Mucosa of rectum (tissue), 2 donors: ENCODE measurements at regions not wholly inside any gene's neighbourhood (a gene's known extent, or its start where the extent isn't known, plus 50 kb on each side); places are given as distances from the start of the nearest gene placed in this dataset.

Source experiments
- H3K27ac ChIP-seq, 2 donors: one replicate each; pipeline ENCODE4 v1.7.0; 2013; ENCODE audit warnings: inconsistent platforms in 2 of 2, low read depth in 2 of 2, low read length in 2 of 2
- H3K27me3 ChIP-seq, 2 donors: one replicate each; pipeline ENCODE4 v1.7.0; 2013; ENCODE audit warnings: low read length in 2 of 2; ENCODE audit not compliant: control insufficient read depth in 2 of 2, insufficient read depth in 2 of 2
- H3K36me3 ChIP-seq, 2 donors: one replicate each; pipeline ENCODE4 v1.7.0; 2013; ENCODE audit warnings: low read length in 2 of 2; ENCODE audit not compliant: control insufficient read depth in 2 of 2, insufficient read depth in 2 of 2
- H3K4me1 ChIP-seq, 2 donors: one replicate each; pipeline ENCODE4 v1.7.0; 2013; ENCODE audit warnings: low read length in 2 of 2, mild to moderate bottlenecking in 1 of 2; ENCODE audit not compliant: control insufficient read depth in 2 of 2, insufficient read depth in 2 of 2
- H3K4me3 ChIP-seq, 2 donors: one replicate each; pipeline ENCODE4 v1.7.0; 2013; ENCODE audit warnings: low read length in 2 of 2
- H3K9ac ChIP-seq, 2 donors: one replicate each; pipeline ENCODE4 v1.7.0; 2013; ENCODE audit warnings: low read length in 2 of 2, low read depth in 1 of 2, mild to moderate bottlenecking in 1 of 2
- H3K9me3 ChIP-seq, 2 donors: one replicate each; pipeline ENCODE4 v1.7.0; 2013; ENCODE audit warnings: low read length in 2 of 2; ENCODE audit not compliant: control insufficient read depth in 2 of 2
- donor health status: healthy.
- donor health status: Normal muscosa, but diverticular disease.

DNA sequence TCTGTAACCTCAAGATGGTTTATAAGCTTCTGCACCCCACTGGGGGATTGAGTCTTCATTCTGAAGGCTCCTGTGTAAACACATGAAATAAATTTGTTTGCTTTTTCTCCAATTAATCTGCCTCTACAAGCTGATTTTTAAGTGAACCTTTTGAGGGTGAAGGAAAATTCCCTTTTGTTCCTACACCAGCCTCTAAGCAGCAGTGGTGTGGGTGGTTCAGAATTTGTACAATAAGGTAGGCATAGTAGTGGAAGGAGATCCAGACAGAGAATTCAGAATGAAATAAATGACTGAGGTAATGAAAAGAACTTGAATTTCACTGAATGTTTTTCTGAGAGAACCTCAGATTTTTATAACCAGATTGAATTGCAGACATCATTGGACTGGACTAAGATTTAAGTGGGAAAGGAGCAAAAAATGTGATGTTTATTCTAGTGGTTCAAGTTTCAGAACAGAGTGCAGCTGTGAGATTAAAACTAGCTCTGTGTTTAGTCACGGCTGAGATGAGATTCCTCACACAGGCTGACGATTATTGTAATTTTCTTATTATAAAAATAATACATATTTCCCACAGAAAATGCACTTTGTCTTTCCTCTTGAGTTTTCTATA lies 1162.2 kb downstream of the TYW1 start:
- Histone ChIP-seq H3K27ac (no peak overlapping the region), H3K27me3 (no peaks in the 10 kb centered on the region), H3K9me3 (no peaks in the 10 kb centered on the region), H3K9ac (no peak overlapping the region), H3K4me1 (no peaks in the 10 kb centered on the region), H3K4me3 (no peak overlapping the region), H3K36me3 (no peaks in the 10 kb centered on the region)

DNA sequence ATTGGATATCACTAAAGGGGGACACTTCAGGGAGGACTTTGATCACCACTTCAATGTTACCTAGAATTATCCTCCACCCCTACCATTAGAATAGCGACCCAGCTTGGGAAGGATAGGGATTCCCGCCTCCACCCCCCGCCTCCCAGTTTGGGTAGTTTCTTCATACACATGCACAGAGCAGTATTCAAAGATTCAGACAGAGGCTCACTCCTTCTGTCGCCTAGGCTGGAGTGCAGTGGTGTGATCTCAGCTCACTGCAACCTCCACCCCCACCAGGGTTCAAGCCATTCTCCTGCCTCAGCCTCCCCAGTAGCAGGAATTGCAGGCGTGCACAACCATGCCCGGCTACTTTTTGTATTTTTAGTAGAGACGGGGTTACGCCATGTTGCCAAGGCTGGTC lies 1166.1 kb downstream of the TYW1 start:
- Histone ChIP-seq H3K4me3 (no peak overlapping the region), H3K36me3 (no peaks in the 10 kb centered on the region), H3K27ac (no peak overlapping the region), H3K9me3 (no peaks in the 10 kb centered on the region), H3K27me3 (no peaks in the 10 kb centered on the region), H3K4me1 (no peaks in the 10 kb centered on the region), H3K9ac (no peak overlapping the region)

DNA sequence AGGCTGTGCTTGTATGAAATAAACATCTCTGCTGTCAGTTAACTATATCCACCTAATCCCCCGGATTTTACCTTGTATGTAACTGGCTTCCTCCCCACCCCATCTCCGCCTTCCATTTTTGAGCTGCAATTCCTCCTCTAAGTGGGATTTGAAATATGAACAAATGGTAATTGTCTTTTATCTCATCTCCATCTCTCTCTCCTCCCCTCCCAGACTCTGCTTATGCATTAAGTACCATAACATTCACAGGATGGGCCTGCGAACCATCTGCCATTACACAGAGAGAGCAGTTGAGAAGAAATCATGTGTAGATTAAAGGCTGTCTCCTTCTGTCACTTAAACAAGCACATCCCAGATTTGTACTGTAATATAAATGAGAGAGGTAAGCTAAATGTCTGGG lies 1169.9 kb downstream of the TYW1 start:
- no peak overlapping the region for H3K4me3 ChIP-seq
- no peaks in the 10 kb centered on the region for H3K4me1 ChIP-seq
- H3K27ac ChIP-seq, result no peak overlapping the region
- H3K27me3 ChIP-seq, result no peaks in the 10 kb centered on the region
- no peaks in the 10 kb centered on the region for H3K36me3 ChIP-seq
- H3K9me3 ChIP-seq, result no peaks in the 10 kb centered on the region
- no peak overlapping the region for H3K9ac ChIP-seq

DNA sequence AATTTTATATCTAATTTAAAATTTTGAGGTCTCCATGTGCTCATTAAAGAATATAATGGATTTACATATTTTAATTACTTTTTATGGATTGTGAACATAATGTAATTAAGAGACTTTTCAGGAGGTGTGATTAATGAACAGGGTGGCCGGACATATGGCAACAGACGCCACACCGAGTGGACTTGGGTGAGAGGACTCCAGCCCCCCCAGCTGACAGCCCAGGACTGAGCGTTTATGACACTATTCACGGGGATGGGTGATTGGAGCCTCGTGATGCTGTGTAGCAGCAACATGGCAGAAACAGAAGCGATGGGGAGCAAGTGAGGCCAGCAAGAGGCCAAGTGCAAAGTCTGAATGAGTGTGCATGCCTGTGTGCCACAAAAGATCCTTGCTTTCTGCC lies 1176.9 kb downstream of the TYW1 start:
- Histone ChIP-seq H3K4me1 (no peaks in the 10 kb centered on the region), H3K9ac (no peak overlapping the region), H3K36me3 (no peaks in the 10 kb centered on the region), H3K27ac (no peak overlapping the region), H3K27me3 (no peaks in the 10 kb centered on the region), H3K4me3 (no peak overlapping the region), H3K9me3 (no peaks in the 10 kb centered on the region)

DNA sequence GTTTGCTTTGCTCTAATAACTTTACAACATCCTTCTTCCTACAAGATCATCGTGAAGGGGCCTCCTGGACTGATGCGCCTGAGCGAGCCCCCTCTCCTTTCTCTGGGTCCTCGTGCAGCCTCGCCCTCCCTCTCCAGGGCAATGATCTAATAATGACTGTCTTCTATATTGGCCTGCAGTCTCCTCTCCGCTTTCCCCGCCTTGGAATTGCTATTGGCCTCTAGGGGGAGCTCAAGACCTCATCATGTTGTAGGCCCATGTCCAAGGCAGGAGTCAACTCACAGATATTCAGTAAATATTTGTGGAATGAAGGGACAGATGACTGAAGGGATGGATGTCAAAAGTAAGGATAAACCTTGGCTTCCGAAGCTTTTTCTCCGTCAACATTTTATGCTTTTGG lies 1180.3 kb downstream of the TYW1 start:
- H3K27ac ChIP-seq, result no peak overlapping the region

DNA sequence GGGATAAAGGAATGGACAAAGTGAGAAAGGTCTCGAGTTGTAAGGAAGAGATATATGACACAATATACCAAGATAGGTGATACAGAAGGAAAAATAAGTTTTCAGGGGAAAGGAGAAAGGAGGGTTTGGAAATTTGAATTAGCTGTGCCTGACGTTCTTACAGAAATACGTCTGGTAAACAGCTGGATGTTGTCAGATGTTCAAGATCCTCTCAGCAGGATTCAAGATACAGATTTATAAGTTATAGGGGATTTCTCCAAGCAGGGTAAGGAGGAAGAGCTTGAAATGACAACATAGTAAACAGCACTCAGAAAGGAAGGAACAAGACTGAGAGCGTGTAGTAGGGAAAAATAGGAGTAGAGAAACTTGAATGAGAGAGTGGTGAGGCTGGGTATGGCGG lies 1184.1 kb downstream of the TYW1 start:
- H3K9ac ChIP-seq, result no peak overlapping the region
- no peaks in the 10 kb centered on the region for H3K27me3 ChIP-seq
- H3K36me3 ChIP-seq, result no peaks in the 10 kb centered on the region
- H3K27ac ChIP-seq, result no peak overlapping the region
- H3K9me3 ChIP-seq, result peaks cover 0 to 2% of the 10 kb centered on the region in 2 donors
- H3K4me3 ChIP-seq, result no peak overlapping the region
- H3K4me1 ChIP-seq, result no peaks in the 10 kb centered on the region

More for the DNA sequence above, 1180.3 kb downstream of the TYW1 start:
- Histone ChIP-seq H3K27me3 (no peaks in the 10 kb centered on the region), H3K9ac (no peak overlapping the region), H3K4me1 (no peaks in the 10 kb centered on the region), H3K9me3 (no peaks in the 10 kb centered on the region), H3K4me3 (no peak overlapping the region), H3K36me3 (no peaks in the 10 kb centered on the region)

DNA sequence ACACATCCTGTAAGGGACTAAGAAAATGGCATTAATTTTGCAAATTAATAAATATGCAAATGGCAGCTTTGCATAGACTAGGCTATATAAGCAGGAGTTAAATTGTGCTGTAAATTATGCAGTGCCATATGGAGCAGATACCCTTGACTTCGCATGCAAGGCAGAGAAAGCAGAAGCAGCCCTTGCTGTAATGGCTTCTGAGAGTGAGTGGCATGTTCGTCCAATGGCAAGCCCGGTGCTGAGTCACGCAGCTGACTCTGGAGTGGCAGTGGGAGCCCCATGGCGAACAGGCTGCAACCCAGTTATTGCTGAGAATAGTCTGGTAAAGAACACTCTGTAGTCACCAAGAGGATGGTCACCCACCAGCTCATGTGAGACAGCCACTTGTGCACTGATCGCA lies 1186.5 kb downstream of the TYW1 start:
- no peaks in the 10 kb centered on the region for H3K27me3 ChIP-seq
- H3K27ac ChIP-seq, result no peak overlapping the region
- no peak overlapping the region for H3K9ac ChIP-seq
- no peak overlapping the region for H3K4me3 ChIP-seq
- peaks cover 0 to 3% of the 10 kb centered on the region in 2 donors for H3K9me3 ChIP-seq
- H3K36me3 ChIP-seq, result no peaks in the 10 kb centered on the region
- H3K4me1 ChIP-seq, result no peaks in the 10 kb centered on the region

DNA sequence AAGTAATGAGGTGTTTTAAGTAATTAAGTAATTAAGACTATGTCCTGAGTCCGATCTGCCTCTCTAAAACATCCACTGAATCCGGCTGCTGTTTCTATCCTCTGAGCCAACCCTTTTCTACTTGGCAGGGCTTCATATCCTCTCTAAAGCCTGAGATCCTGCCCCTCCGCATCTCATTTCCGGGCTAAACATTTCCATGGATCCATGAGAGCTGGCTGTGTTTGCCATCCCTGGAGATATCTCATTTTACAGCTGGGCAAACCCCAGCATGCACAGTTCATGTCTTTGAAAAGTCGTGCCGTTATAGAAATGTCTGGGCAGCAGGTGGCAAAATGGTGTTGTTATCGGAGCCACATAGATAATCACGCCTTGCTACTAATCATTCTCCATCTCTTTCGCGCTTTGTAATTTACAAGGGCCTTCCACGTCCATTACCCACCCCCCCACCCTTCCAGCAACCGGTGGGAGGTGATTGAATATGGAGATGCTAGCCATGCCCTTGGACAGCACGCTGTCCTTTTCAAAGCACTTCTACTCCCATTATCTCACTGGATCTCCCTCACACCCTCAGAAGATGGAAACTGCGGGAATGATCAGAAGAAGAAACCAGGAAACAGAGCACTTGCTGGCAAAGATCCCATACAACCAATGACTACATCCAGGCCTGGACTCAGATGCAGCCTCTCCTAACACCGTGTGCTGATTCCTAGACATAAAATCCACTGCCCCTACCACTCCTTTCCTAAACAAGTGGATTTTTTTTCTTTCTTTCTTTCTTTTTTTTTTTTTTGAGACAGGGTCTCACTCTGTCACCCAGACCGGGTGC lies 1189.2 kb downstream of the TYW1 start:
- Histone ChIP-seq H3K9ac (no peak overlapping the region), H3K27me3 (no peaks in the 10 kb centered on the region), H3K4me1 (no peaks in the 10 kb centered on the region), H3K9me3 (peaks cover 0 to 3% of the 10 kb centered on the region in 2 donors), H3K36me3 (no peaks in the 10 kb centered on the region), H3K27ac (no peak overlapping the region), H3K4me3 (no peak overlapping the region)

DNA sequence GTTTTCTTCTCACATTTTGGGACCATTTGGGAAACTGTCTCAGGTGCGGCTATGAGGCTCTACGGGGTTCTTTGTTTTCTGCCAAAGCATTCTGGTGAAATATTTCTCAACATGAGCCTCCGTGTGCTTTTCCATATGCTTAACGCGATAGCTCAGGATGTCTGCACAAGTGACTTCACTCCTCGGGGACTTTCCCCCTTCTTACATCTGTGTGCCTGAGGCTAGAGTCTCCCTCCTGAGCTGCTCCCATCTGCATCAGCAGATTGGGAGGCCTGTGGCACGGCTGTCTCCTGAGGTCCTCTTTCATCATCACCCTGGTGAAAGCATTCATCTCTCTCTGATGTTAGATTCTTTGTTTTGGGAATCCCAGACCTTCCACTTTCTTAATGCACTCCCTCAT lies 1190.9 kb downstream of the TYW1 start:
- Histone ChIP-seq H3K4me1 (no peaks in the 10 kb centered on the region), H3K9ac (no peak overlapping the region), H3K27me3 (no peaks in the 10 kb centered on the region), H3K36me3 (no peaks in the 10 kb centered on the region), H3K4me3 (no peak overlapping the region), H3K27ac (no peak overlapping the region), H3K9me3 (peaks cover 0 to 3% of the 10 kb centered on the region in 2 donors)

DNA sequence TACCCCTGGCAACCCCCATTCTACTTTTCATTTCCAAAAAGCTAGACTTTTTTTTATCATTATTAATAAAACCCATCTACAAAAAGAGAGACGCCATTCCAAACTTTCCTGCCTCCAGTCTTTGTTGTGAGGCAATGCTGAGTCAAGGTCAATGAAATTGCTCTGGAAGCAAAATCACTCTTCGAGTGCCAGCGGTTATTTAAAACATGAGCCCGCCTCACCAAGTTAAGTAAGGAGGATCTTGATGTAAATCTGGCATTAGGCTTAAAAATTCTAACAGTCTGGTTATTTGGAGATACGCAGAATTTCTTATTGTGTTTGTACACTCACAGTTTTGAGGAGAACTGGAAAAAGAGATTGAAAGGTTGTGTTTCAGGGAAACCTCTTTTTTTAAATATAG lies 1196.3 kb downstream of the TYW1 start:
- no peaks in the 10 kb centered on the region for H3K9me3 ChIP-seq
- no peak overlapping the region for H3K27ac ChIP-seq
- H3K4me3 ChIP-seq, result no peak overlapping the region
- H3K9ac ChIP-seq, result no peak overlapping the region
- no peaks in the 10 kb centered on the region for H3K27me3 ChIP-seq
- H3K4me1 ChIP-seq, result no peaks in the 10 kb centered on the region
- H3K36me3 ChIP-seq, result no peaks in the 10 kb centered on the region
